ENCODE measurements at regions not wholly inside any gene's neighbourhood (a gene's known extent, or its start where the extent isn't known, plus 50 kb on each side); places are given as distances from the start of the nearest gene placed in this dataset.

GRCh38 chr10:89852872-89853271 lies 151.5 kb downstream of the KIF20B start:
- H3K27ac ChIP-seq (ENCODE audit: low read depth, low read length): no peak overlapping the region
- no peaks in the 10 kb centered on the region for H4K20me1 ChIP-seq (ENCODE audit: low read depth, low read length)
- H3K36me3 ChIP-seq (ENCODE audit: low read length): no peaks in the 10 kb centered on the region
- no peaks in the 10 kb centered on the region for H3K9me2 ChIP-seq (replicated peaks; ENCODE audit: insufficient read depth, low read length)
- H3K9ac ChIP-seq (ENCODE audit: low read length): no peak overlapping the region
- no peak overlapping the region for H2AFZ ChIP-seq (ENCODE audit: low read depth, low read length, severe bottlenecking)
- no peaks in the 10 kb centered on the region for H3K9me3 ChIP-seq (ENCODE audit: insufficient read depth, low read length)
- H3K27me3 ChIP-seq (ENCODE audit: low read length): no peaks in the 10 kb centered on the region
- TF ChIP-seq CTCF (IDR thresholded peaks at IDR 0.05; ENCODE audit: insufficient read depth, low read length, poor library complexity, severe bottlenecking) (no peak), EZH2phosphoT487 (conservative IDR thresholded peaks at IDR 0.05; ENCODE audit: low read length) (no peak)
- no peaks in the 10 kb centered on the region for H3F3A ChIP-seq (ENCODE audit: insufficient read depth)
- H3K4me3 ChIP-seq (ENCODE audit: insufficient read depth, low read length, poor library complexity, severe bottlenecking): no peak overlapping the region
- H3K4me2 ChIP-seq (ENCODE audit: low read depth, low read length, poor library complexity, severe bottlenecking): no peak overlapping the region
- H3K79me2 ChIP-seq (ENCODE audit: insufficient read depth, low read length): no peaks in the 10 kb centered on the region

DNA sequence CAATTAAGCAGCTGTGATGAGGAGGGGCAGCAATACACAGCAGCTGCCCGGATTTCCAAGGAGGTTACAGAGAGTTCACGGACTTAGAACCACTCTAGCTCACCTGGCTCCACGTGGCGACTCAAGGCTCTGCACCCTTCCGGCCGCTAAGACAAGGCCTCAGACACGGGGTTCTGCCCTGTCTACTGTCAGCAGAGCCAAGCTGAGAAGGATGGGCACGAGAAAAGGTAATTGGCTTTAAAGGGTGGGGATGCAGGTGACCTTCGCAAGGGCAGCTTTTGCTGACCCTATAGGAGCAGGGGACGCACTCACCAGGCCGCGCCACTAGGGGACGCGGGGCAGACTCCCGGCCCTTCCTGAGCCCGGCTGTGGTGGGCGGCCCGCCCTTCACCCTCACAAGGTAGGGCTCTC lies 152.4 kb downstream of the KIF20B start:
- no peak overlapping the region for H3K4me2 ChIP-seq (ENCODE audit: low read depth, low read length, poor library complexity, severe bottlenecking)
- no peak overlapping the region for H2AFZ ChIP-seq (ENCODE audit: low read depth, low read length, severe bottlenecking)
- no peaks in the 10 kb centered on the region for H3K27me3 ChIP-seq (ENCODE audit: low read length)
- H3K9me3 ChIP-seq (ENCODE audit: insufficient read depth, low read length): no peaks in the 10 kb centered on the region
- no peak overlapping the region for H3K9ac ChIP-seq (ENCODE audit: low read length)
- no peaks in the 10 kb centered on the region for H3K79me2 ChIP-seq (ENCODE audit: insufficient read depth, low read length)
- no peaks in the 10 kb centered on the region for H4K20me1 ChIP-seq (ENCODE audit: low read depth, low read length)
- no peaks in the 10 kb centered on the region for H3K9me2 ChIP-seq (replicated peaks; ENCODE audit: insufficient read depth, low read length)
- H3K27ac ChIP-seq (ENCODE audit: low read depth, low read length): no peak overlapping the region
- H3K4me3 ChIP-seq (ENCODE audit: insufficient read depth, low read length, poor library complexity, severe bottlenecking): no peak overlapping the region
- TF ChIP-seq EZH2phosphoT487 (conservative IDR thresholded peaks at IDR 0.05; ENCODE audit: low read length): no peak
- TF ChIP-seq CTCF (IDR thresholded peaks at IDR 0.05; ENCODE audit: insufficient read depth, low read length, poor library complexity, severe bottlenecking): no peak
- H3F3A ChIP-seq (ENCODE audit: insufficient read depth): no peaks in the 10 kb centered on the region
- no peaks in the 10 kb centered on the region for H3K36me3 ChIP-seq (ENCODE audit: low read length)

GRCh38 chr10:89857431-89858042 lies 156.1 kb downstream of the KIF20B start:
- Histone ChIP-seq H2AFZ (ENCODE audit: low read depth, low read length, severe bottlenecking) (no peak overlapping the region), H3K9ac (ENCODE audit: low read length) (no peak overlapping the region)

More at GRCh38 chr10:89857431-89858042, 156.1 kb downstream of the KIF20B start:
- TF ChIP-seq CTCF (IDR thresholded peaks at IDR 0.05; ENCODE audit: insufficient read depth, low read length, poor library complexity, severe bottlenecking): no peak
- no peak for TF ChIP-seq EZH2phosphoT487 (conservative IDR thresholded peaks at IDR 0.05; ENCODE audit: low read length)
- Histone ChIP-seq H3K9me3 (ENCODE audit: insufficient read depth, low read length) (no peaks in the 10 kb centered on the region), H3K36me3 (ENCODE audit: low read length) (no peaks in the 10 kb centered on the region), H3F3A (ENCODE audit: insufficient read depth) (no peaks in the 10 kb centered on the region), H3K4me3 (ENCODE audit: insufficient read depth, low read length, poor library complexity, severe bottlenecking) (no peak overlapping the region), H3K4me2 (ENCODE audit: low read depth, low read length, poor library complexity, severe bottlenecking) (no peak overlapping the region), H4K20me1 (ENCODE audit: low read depth, low read length) (no peaks in the 10 kb centered on the region), H3K9me2 (replicated peaks; ENCODE audit: insufficient read depth, low read length) (no peaks in the 10 kb centered on the region), H3K27me3 (ENCODE audit: low read length) (no peaks in the 10 kb centered on the region), H3K79me2 (ENCODE audit: insufficient read depth, low read length) (no peaks in the 10 kb centered on the region), H3K27ac (ENCODE audit: low read depth, low read length) (no peak overlapping the region)

All from SU-DHL-6 (cell line).